ENCODE measurements at regions not wholly inside any gene's neighbourhood (a gene's known extent, or its start where the extent isn't known, plus 50 kb on each side); places are given as distances from the start of the nearest gene placed in this dataset.

- TF ChIP-seq CTCF (IDR thresholded peaks at IDR 0.05) (no peak), POLR2A (IDR thresholded peaks at IDR 0.05) (no peak)
Measured at GRCh38 chr22:49274754-49275380, 552.8 kb downstream of the BRD1 start.

Measured in esophagus squamous epithelium (tissue), 4 donors.